Breast epithelium (tissue), 3 donors: ENCODE measurements at regions not wholly inside any gene's neighbourhood (a gene's known extent, or its start where the extent isn't known, plus 50 kb on each side); places are given as distances from the start of the nearest gene placed in this dataset.

Experiments
- POLR2A ChIP-seq: fragments of 450-650 bp; IDR thresholded peaks from one replicate; pipeline ENCODE4 v1.6.1; 2016; ENCODE audit warnings: antibody characterized with exemption, mild to moderate bottlenecking, moderate library complexity
- POLR2AphosphoS5 ChIP-seq, 3 donors: sonication (generic); formaldehyde crosslinking; IDR thresholded peaks; one replicate each; pipeline ENCODE4 v1.6.1; 2017; ENCODE audit warnings: antibody characterized with exemption in 3 of 3
- TF ChIP-seq, protein P1 (sequence below), 3 donors: fragments of 450-650 bp; IDR thresholded peaks; one replicate each; pipeline ENCODE4 v1.5.1; 2016 to 2017; ENCODE audit warnings: antibody characterized with exemption in 3 of 3, mild to moderate bottlenecking in 3 of 3, moderate library complexity in 3 of 3

DNA sequence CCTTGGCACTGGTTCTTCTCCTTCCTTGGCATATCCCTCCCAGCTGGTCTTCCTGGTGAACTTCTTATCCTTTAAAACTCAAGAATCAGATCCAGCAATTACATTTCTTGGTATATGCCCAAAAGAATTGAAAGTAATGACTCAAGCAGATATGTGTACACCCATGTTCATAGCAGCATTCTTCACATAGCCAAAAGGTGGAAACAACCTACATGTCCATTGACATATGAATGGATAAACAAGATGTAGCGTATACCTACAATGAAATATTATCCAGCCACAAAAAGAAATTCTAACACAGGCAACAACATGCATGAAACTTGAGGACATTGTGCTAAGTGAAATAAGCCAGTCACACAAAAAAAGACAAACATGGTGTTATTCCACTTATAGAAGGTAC, 103.7 kb upstream of the NT5E start:
- TF ChIP-seq, protein P1, sequence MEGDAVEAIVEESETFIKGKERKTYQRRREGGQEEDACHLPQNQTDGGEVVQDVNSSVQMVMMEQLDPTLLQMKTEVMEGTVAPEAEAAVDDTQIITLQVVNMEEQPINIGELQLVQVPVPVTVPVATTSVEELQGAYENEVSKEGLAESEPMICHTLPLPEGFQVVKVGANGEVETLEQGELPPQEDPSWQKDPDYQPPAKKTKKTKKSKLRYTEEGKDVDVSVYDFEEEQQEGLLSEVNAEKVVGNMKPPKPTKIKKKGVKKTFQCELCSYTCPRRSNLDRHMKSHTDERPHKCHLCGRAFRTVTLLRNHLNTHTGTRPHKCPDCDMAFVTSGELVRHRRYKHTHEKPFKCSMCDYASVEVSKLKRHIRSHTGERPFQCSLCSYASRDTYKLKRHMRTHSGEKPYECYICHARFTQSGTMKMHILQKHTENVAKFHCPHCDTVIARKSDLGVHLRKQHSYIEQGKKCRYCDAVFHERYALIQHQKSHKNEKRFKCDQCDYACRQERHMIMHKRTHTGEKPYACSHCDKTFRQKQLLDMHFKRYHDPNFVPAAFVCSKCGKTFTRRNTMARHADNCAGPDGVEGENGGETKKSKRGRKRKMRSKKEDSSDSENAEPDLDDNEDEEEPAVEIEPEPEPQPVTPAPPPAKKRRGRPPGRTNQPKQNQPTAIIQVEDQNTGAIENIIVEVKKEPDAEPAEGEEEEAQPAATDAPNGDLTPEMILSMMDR (IDR thresholded peaks at IDR 0.05) = no peak
- TF ChIP-seq POLR2A = no peak
- no peak for TF ChIP-seq POLR2AphosphoS5 (IDR thresholded peaks at IDR 0.05)
